HTR-8/SVneo (cell line): ENCODE measurements at regions not wholly inside any gene's neighbourhood (a gene's known extent, or its start where the extent isn't known, plus 50 kb on each side); places are given as distances from the start of the nearest gene placed in this dataset.

Source experiments
- DNase-seq: peaks from one replicate; pipeline ENCODE4 v3.0.0; 2011; ENCODE audit warnings: low spot score, mixed read lengths; ENCODE audit not compliant: insufficient read length
- FAIRE-seq: peaks from 2 replicates; lab custom pipeline; 2011; peaks lifted over from hg19 to GRCh38; lab: Jason Lieb, UNC

GRCh38 chr6:127641905-127642304 is 64.9 kb downstream of the C6orf58 start:
- no peak for FAIRE-seq
- DNase-seq = peak; percentile 33
